ENCODE measurements at regions not wholly inside any gene's neighbourhood (a gene's known extent, or its start where the extent isn't known, plus 50 kb on each side); places are given as distances from the start of the nearest gene placed in this dataset.

GRCh38 chr2:236909193-236909504 is 176.5 kb upstream of the COPS8 start:
- H3K27me3 ChIP-seq = no peaks in the 10 kb centered on the region
- no peak for TF ChIP-seq EP300 (IDR thresholded peaks at IDR 0.05)
- no peak for TF ChIP-seq CTCF (IDR thresholded peaks at IDR 0.05)
- TF ChIP-seq POLR2AphosphoS5 (IDR thresholded peaks at IDR 0.05) = no peak
- no peaks in the 10 kb centered on the region for H3K9me3 ChIP-seq
- DNase-seq = no peak
- WGBS, 2 donors = 71 to 78% methylated on average over 7 of the region's 7 CpGs
- H3K36me3 ChIP-seq = no peaks in the 10 kb centered on the region
- no peak overlapping the region for H3K27ac ChIP-seq
- intact Hi-C loops (cut with DNase I) = no loop called here
- H3K4me3 ChIP-seq = no peak overlapping the region
- no peaks in the 10 kb centered on the region for H3K4me1 ChIP-seq

GRCh38 chr2:236909802-236910201 is 175.9 kb upstream of the COPS8 start:
- intact Hi-C loops (cut with DNase I) = no loop called here
- Histone ChIP-seq H3K9me3 (no peaks in the 10 kb centered on the region), H3K27ac (no peak overlapping the region), H3K27me3 (no peaks in the 10 kb centered on the region), H3K36me3 (no peaks in the 10 kb centered on the region), H3K4me3 (no peak overlapping the region), H3K4me1 (no peaks in the 10 kb centered on the region)
- 84 to 86% methylated on average over 7 of the region's 7 CpGs for WGBS, 2 donors
- no peak for DNase-seq
- no peak for TF ChIP-seq POLR2A (IDR thresholded peaks at IDR 0.05)

DNA sequence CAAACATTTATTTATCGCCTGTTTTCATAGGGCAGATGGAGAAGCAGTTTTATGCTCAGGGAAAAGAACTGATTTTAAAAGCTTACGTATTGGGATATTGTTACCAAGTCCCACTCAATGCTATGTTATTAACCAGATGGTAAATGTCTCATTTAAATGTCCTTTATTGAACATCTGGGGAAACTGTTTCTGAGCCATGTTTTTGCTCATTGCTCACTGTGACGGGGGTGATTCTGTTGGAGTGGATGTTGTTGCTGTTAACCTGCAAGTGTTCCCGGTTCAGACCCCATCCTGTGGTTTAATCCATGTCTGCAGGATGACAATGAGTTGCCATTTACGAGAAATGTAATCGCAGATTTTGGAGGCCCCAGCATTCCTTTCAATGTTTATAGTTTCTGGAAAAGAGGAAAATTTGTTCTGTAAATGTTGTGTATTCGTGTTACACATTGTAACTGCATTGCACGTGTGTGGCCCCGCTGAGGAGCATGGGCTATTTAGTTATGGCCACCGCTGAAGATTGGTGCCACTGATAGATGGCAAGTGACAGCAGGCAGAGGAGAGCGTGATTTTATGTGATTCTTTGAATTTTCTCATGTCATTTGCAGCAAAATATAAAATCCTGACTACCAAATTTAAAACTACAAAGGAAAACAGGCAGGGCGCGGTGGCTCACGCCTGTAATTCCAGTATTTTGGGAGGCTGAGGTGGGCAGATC is 174.8 kb upstream of the COPS8 start:
- 81 to 83% methylated on average over 14 of the region's 14 CpGs for WGBS, 2 donors
- H3K9me3 ChIP-seq = no peaks in the 10 kb centered on the region
- H3K27ac ChIP-seq = no peak overlapping the region
- no peaks in the 10 kb centered on the region for H3K36me3 ChIP-seq
- TF ChIP-seq POLR2A (IDR thresholded peaks at IDR 0.05) = no peak
- TF ChIP-seq CTCF (IDR thresholded peaks at IDR 0.05) = no peak
- TF ChIP-seq POLR2AphosphoS5 (IDR thresholded peaks at IDR 0.05) = no peak
- TF ChIP-seq EP300 (IDR thresholded peaks at IDR 0.05) = no peak
- intact Hi-C loops (cut with DNase I) = no loop called here
- no peak for DNase-seq
- no peaks in the 10 kb centered on the region for H3K27me3 ChIP-seq
- no peak overlapping the region for H3K4me3 ChIP-seq
- H3K4me1 ChIP-seq = no peaks in the 10 kb centered on the region

DNA sequence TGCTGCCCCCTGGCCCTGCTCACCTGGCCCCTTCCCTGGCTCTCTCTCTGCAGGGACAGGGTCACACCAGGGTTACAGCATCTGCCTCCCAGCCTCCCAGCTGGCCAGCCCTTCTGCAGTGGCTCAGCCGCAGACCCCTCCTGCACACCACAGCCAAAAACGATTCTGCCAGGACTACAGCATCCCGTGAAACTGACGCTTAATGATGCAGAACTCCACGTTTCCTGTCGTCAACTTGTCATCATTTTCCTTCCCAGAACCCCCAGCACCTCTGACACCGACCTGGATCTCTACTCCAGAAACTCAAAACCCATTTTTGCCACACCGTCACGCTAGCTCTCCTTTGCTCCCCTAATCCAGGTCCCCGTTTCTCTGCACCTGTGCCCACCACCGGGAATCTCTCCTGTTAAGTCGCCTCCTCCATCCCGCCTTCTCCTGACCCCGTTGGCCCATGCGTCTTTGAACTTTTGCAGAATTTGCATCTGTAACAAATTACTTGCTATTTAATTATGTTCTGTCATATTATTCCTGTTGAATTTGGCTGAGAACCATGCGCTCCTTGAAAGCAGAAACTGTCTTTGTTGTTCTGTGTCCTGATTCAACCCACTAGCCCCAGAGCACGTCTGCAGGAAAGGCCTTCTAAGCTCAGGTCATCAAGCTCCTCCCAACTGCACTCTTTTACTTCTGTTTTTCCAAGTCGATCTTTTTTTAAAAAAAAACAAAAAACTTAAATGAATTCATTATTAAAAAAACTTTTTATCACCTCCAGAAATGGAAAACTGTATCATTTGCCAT is 173.2 kb upstream of the COPS8 start:
- intact Hi-C loops (cut with DNase I) = no loop called here
- 73 to 74% methylated on average over 18 of the region's 18 CpGs for WGBS, 2 donors
- Histone ChIP-seq H3K9me3 (no peaks in the 10 kb centered on the region), H3K27me3 (no peaks in the 10 kb centered on the region), H3K4me1 (no peaks in the 10 kb centered on the region), H3K27ac (no peak overlapping the region), H3K4me3 (no peak overlapping the region), H3K36me3 (no peaks in the 10 kb centered on the region)
- TF ChIP-seq CTCF (IDR thresholded peaks at IDR 0.05) = no peak
- TF ChIP-seq EP300 (IDR thresholded peaks at IDR 0.05) = no peak
- no peak for TF ChIP-seq POLR2A (IDR thresholded peaks at IDR 0.05)
- TF ChIP-seq POLR2AphosphoS5 (IDR thresholded peaks at IDR 0.05) = no peak
- no peak for DNase-seq

DNA sequence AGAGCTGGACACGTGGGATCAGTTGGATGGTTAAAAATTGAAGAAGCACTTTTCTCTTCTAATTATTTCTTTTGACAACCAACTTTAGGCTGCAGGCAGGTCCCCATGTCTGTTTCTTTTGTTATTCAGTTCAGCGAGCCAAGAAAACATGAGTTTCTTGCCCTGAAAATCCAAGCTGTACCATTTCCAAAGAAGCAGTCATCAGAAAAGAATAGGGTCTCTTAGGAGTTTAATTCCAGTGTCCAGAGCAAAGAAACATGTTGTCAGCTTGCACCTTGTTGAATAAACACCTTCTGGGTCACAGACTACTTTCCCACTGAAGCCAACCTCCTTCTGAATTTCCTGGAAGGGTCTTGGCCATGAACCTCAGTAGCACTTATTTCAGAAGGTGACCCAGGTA is 170.5 kb upstream of the COPS8 start:
- Histone ChIP-seq H3K27me3 (peaks cover 0 to 1% (median 0%) of the 10 kb centered on the region in 3 donors), H3K9me3 (no peaks in the 10 kb centered on the region), H3K4me1 (no peaks in the 10 kb centered on the region), H3K27ac (no peak overlapping the region), H3K36me3 (no peaks in the 10 kb centered on the region), H3K4me3 (no peak overlapping the region)
- intact Hi-C loops (cut with DNase I) = no loop called here
- WGBS, 2 donors = 60 to 77% methylated on average over 2 of the region's 2 CpGs
- no peak for DNase-seq
- no peak for TF ChIP-seq EP300 (IDR thresholded peaks at IDR 0.05)
- TF ChIP-seq POLR2AphosphoS5 (IDR thresholded peaks at IDR 0.05) = no peak
- no peak for TF ChIP-seq POLR2A (IDR thresholded peaks at IDR 0.05)
- TF ChIP-seq CTCF (IDR thresholded peaks at IDR 0.05) = no peak
